SK-MEL-5 (cell line): ENCODE measurements at regions not wholly inside any gene's neighbourhood (a gene's known extent, or its start where the extent isn't known, plus 50 kb on each side); places are given as distances from the start of the nearest gene placed in this dataset.
"Not testable (repeated sequence)": the region's sequence is repeated elsewhere in the genome, so short reads cannot be mapped to it uniquely, and the experiment has no call there.

Experiments used
- DNase-seq: peaks from one replicate; pipeline ENCODE4 v3.0.0-alpha.2; 2016; ENCODE audit warnings: low read depth, low spot score
- in situ Hi-C: cut with HindIII; loops from 2 replicates; pipeline ENCODE4 v1.10.0; 2016; ENCODE audit warnings: low sequenced_read_pairs, high pct_unique_total_duplicates, low pct_unique_long_range_greater_than_20kb

GRCh38 chr6:76275746-76276145, 203.3 kb upstream of the IMPG1 start:
- DNase-seq, result peak; percentile 76
- in situ Hi-C loops, result no loop called here

DNA sequence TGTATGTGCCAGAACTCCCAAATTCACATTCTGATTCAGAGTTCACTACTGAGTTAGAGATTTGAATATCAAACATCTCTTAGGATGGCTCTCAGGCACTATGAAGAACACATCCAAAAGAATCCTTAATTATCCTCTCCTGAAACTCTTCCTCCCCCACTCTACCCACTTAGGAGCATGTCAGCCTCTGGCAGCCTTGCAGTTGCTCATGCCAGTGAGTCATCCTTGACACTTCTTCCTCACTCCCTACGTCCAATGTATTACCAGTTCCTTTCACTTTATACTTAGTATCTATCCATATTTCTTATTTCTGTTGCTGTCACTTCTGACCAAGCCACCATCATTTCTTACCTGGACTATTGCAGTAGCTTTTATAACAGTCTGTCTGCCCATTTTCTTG, 192.0 kb upstream of the IMPG1 start:
- DNase-seq, result no peak
- in situ Hi-C loops, result no loop called here

DNA sequence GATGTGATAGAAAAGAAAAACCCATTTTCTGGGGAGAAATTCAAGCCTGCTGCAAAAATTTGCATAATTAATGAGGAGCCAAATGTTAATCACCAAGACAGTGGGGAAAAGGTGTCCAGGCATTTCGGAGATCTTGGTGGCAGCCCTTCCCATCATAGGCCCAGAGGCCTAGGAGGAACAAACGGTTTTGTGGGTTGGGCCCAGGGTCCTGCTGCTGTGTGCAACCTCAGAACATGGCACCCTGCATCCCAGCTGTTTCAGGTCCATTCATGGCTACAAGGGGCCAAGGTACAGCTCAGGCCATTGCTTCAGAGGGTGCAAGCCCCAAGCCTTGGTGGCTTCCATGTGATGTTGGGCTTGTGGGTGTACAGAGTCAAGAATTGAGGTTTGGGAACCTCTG, 189.8 kb upstream of the IMPG1 start:
- in situ Hi-C loops, result no loop called here
- no peak for DNase-seq

DNA sequence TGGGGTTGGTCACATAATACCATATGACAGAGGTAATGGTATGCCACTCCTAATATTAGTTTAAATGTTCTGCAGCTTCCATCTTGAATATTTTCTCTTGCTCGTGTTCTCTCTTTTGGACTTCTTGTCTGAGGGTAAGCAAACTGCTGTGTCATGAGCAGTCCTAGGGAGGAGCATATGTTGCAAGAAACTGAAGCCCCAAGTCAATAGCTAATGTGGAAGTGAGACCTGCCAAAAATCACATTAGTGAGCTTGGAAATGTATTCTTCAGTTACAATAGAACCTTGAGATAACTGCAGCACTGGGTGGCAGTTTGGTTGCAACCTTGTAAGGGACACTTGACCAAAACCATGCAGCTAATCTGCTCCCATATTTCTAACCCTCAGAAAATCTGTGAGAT, 178.2 kb upstream of the IMPG1 start:
- DNase-seq, result no peak
- in situ Hi-C loops, result no loop called here

- no peak for DNase-seq
- in situ Hi-C loops, result no loop called here
These were observed 175.1 kb upstream of the IMPG1 start for GRCh38 chr6:76247527-76247926.

DNA sequence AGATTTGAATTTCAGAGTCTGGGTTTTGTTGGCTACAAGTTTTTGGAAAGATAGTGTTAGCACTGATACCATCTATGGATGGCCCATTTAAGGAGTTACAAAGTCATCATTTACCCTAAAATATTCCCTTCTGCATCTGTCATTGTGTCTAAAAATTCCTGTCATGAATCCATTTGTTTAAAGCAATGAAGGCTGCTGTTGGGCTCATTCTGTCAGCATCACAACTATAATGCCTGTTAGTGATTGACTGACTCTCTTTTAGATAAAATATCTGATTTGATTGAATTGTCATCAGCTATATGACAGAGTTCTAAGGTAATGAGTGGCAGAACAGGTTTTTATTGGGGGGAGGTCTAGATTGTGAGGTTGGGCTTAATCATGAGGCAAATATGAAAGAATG, 167.6 kb upstream of the IMPG1 start:
- in situ Hi-C loops, result no loop called here
- no peak for DNase-seq

GRCh38 chr6:76230711-76231110, 158.2 kb upstream of the IMPG1 start:
- in situ Hi-C loops, result no loop called here
- DNase-seq, result peak; percentile 6

GRCh38 chr6:76222189-76222588, 149.7 kb upstream of the IMPG1 start:
- in situ Hi-C loops, result no loop called here
- DNase-seq, result no peak

- DNase-seq, result no peak
- in situ Hi-C loops, result no loop called here
These were observed 149.1 kb upstream of the IMPG1 start for GRCh38 chr6:76221525-76221924.

DNA sequence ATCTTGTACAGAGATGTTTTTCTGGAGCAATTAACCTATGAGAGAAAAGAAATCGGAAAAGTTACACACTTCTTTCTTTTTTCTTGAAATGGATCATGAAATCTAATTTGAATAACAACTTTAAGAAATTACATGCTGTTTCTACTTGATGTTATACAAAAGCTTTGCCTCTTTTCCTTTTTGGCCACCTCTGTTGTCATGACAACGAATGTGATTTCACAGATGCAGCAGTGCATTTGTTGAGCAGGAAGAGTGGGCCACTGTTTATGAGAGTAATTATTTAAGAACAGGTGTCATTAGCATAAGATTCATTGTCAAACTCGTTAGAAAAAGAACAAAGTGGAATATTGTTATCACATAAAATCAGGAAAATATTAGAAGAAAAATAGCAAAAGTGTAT, 148.3 kb upstream of the IMPG1 start:
- in situ Hi-C loops, result no loop called here
- DNase-seq, result no peak

GRCh38 chr6:76217606-76218005, 145.1 kb upstream of the IMPG1 start:
- in situ Hi-C loops, result no loop called here
- no peak for DNase-seq

DNA sequence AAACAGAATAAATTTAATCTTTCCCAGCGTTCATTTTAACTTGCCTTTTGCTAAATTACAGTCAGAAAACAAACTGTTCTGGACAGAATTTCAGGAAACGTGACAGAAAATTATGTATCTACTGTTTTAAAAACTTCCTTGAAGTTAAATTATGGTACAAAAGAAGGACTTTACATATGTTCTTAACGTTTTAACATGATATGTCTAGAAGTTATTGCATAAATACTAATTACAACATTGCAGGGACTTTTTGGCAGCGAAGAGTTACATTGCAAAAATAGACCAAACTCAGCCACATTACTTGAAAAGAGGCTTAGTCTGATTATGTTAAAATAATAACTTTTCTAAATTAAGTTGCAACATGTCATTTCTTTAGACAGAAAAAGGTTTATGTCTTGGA, 142.1 kb upstream of the IMPG1 start:
- in situ Hi-C loops, result no loop called here
- no peak for DNase-seq

DNA sequence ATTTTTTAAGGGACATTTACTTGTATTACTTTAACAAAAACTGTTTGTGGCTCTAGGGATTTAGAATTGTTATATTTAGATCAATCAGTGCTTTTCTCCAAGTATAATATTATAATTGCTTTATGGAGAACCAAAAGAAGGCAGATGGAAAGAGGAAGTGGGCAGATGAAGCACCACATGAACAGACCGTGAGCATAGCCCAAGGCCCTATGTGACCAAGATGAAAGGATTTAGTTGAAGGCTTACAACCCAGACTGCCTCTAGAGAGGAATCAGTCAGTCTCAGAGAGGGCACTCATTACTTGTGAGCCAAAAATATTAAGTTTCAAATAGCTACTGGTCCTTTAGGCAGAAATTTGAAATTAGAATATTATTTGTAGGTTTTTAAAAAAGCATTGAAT, 102.3 kb upstream of the IMPG1 start:
- DNase-seq, result no peak
- in situ Hi-C loops, result no loop called here

DNA sequence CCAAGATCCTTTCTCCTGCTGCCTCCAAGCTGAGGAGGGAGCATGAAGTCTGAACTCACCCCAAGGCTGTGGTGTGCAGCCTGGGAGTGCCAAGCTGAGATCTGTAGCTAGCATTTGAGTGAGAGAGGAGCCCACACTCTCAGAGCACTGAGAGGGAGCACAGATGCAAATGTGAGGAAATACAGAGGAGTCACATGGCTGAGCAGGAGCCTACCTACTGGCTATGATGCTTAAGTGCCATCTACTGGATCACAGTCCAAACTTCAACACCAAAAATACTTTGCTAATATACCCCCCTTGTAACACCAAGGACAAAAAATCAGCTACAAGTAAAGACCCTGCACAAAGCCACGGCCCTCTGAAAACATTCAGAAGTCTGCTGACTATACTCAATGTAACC, 94.4 kb upstream of the IMPG1 start:
- no peak for DNase-seq
- in situ Hi-C loops, result no loop called here

DNA sequence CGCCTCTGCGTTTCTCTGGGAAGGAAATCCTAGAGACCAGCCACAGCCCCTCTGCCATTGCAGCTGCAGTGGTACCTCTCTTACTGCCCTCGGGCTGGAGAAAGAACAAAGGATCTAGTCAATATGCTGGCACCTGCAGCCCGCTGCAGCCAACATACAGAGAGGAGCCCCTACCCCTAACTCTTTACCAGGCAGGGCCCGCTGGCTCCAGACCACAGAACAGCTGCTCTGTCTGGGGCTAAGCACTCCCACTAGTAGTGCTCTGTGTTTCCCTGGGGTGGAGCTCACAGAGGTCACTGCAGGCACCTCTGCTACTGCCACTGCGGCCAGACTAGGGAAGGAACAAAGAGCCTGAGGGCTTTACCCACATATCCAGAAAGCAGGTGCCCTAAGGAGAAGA, 93.8 kb upstream of the IMPG1 start:
- in situ Hi-C loops, result no loop called here
- DNase-seq, result no peak

DNA sequence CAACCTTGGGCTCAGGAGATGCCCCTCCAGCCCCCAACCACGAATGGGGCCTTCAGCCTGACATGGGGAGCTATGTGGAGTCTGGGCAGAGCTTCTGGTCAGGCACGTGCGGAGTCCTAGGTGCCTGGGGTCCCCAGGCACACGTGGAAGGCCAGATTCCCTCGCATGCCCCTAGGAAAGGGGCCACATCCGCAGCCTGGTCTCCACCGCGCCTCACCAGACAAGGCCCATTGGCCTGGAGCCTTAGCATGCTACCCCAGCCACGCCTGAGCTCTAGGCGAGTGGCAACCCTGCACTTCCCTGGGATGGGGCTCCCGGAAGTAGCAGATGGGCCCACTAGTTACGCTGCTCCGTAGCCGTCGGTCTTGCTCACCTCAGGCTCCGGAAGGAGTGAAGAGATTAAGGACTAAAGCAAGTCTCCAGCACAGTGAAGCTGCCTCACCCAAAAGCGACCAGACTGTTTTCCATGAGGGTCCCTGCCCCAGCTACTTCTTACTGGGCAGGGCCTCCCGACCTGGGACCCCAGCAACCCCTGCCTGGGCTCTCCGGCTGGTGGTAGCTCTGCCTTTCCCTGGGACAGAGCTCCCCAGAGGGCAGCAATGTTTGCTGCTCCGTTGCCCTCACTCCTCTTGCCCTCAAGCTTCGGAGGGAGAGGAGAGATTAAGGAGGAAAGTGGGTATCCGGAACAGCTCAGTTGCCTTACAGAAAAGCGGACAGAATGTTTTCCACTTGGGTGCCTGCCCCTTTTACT, 93.2 kb upstream of the IMPG1 start:
- no peak for DNase-seq
- in situ Hi-C loops, result no loop called here

DNA sequence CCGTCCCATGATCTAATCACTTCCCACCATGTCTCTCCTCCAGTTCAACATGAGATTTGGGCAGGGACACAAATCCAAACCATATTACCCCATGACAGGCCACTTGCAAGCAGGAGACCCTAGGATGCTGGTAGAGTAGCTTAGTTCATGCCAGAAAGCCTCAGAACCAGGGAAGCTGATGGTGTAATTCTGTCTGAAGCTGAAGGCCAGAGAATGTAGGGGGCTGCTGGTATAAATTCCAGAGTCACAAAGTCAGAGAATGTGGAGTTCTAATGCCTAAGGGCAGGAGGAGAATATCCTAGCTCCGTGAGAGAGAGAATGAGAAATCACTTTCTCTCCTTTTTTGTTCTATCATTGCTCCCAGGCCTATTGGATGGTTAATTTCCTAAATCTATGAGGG, 90.3 kb upstream of the IMPG1 start:
- no peak for DNase-seq
- in situ Hi-C loops, result no loop called here

GRCh38 chr6:76157800-76158199, 85.3 kb upstream of the IMPG1 start:
- in situ Hi-C loops, result not testable (repeated sequence)

GRCh38 chr6:76135481-76135880, 63.0 kb upstream of the IMPG1 start:
- no peak for DNase-seq
- in situ Hi-C loops, result no loop called here

More at GRCh38 chr6:76157800-76158199, 85.3 kb upstream of the IMPG1 start:
- not testable (repeated sequence) for DNase-seq

GRCh38 chr6:76134651-76135050, 62.2 kb upstream of the IMPG1 start:
- no peak for DNase-seq
- in situ Hi-C loops, result no loop called here
